Prostate gland (tissue), 2 donors: ENCODE measurements at regions not wholly inside any gene's neighbourhood (a gene's known extent, or its start where the extent isn't known, plus 50 kb on each side); places are given as distances from the start of the nearest gene placed in this dataset.

ENCODE experiments used
- POLR2A ChIP-seq: fragments of 450-650 bp; IDR thresholded peaks from one replicate; pipeline ENCODE4 v1.6.1; 2016; ENCODE audit warnings: antibody characterized with exemption, mild to moderate bottlenecking
- POLR2AphosphoS5 ChIP-seq: sonication (generic); formaldehyde crosslinking; IDR thresholded peaks from one replicate; pipeline ENCODE4 v1.6.1; 2017; ENCODE audit warnings: antibody characterized with exemption
- TF ChIP-seq, protein P1 (sequence below), 4 experiments: fragments of 200-600 bp in 2 of 4; fragments of 450-650 bp in 2 of 4; sonication (generic) in 2 of 4; IDR thresholded peaks; 1 replicate in 3 of 4; 2 replicates in 1 of 4; pipeline ENCODE4 v1.5.1; 2016 to 2019; ENCODE audit warnings: antibody characterized with exemption in 4 of 4, mild to moderate bottlenecking in 2 of 4, moderate library complexity in 2 of 4

- TF ChIP-seq, protein P1, sequence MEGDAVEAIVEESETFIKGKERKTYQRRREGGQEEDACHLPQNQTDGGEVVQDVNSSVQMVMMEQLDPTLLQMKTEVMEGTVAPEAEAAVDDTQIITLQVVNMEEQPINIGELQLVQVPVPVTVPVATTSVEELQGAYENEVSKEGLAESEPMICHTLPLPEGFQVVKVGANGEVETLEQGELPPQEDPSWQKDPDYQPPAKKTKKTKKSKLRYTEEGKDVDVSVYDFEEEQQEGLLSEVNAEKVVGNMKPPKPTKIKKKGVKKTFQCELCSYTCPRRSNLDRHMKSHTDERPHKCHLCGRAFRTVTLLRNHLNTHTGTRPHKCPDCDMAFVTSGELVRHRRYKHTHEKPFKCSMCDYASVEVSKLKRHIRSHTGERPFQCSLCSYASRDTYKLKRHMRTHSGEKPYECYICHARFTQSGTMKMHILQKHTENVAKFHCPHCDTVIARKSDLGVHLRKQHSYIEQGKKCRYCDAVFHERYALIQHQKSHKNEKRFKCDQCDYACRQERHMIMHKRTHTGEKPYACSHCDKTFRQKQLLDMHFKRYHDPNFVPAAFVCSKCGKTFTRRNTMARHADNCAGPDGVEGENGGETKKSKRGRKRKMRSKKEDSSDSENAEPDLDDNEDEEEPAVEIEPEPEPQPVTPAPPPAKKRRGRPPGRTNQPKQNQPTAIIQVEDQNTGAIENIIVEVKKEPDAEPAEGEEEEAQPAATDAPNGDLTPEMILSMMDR (IDR thresholded peaks at IDR 0.05) = no peak
- TF ChIP-seq POLR2A (no peak), POLR2AphosphoS5 (no peak)
Measured at GRCh38 chr6:836276-836853, 143.4 kb upstream of the EXOC2 start.
